ENCODE measurements at regions not wholly inside any gene's neighbourhood (a gene's known extent, or its start where the extent isn't known, plus 50 kb on each side); places are given as distances from the start of the nearest gene placed in this dataset.

GRCh38 chr12:61523276-61523992 lies 736.8 kb upstream of the USP15 start:
- no peak for ATAC-seq
- Mint-ChIP-seq H3K27me3 (peaks cover 0 to 6% (median 0%) of the 10 kb centered on the region in 5 donors), H3K4me3 (no peak overlapping the region), H3K4me1 (no peaks in the 10 kb centered on the region), H3K9me3 (peaks cover 0 to 6% (median 0%) of the 10 kb centered on the region in 11 donors), H3K27ac (no peak overlapping the region), H3K36me3 (peaks cover 0 to 3% (median 0%) of the 10 kb centered on the region in 5 donors)
- Histone ChIP-seq H3K27ac (ENCODE audit: low read depth, low read length) (no peak overlapping the region), H3K27me3 (ENCODE audit: control insufficient read depth in 2 of 2, insufficient read depth in 2 of 2, low read length in 2 of 2) (no peaks in the 10 kb centered on the region), H3K36me3 (ENCODE audit: control insufficient read depth in 2 of 3, insufficient read depth in 3 of 3, low read length in 3 of 3) (no peaks in the 10 kb centered on the region), H3K4me1 (ENCODE audit: control insufficient read depth in 2 of 2, insufficient read depth in 2 of 2, low read length in 2 of 2) (no peaks in the 10 kb centered on the region), H3K9me3 (ENCODE audit: control insufficient read depth in 2 of 3, low read length in 3 of 3) (no peaks in the 10 kb centered on the region), H3K4me3 (ENCODE audit: low read length) (no peak overlapping the region)
- intact Hi-C loops (cut with micrococcal nuclease), result no loop called here
- POLR2A ChIA-PET, result no interaction called here
- no peak for DNase-seq
- CTCF ChIA-PET, result no interaction called here

DNA sequence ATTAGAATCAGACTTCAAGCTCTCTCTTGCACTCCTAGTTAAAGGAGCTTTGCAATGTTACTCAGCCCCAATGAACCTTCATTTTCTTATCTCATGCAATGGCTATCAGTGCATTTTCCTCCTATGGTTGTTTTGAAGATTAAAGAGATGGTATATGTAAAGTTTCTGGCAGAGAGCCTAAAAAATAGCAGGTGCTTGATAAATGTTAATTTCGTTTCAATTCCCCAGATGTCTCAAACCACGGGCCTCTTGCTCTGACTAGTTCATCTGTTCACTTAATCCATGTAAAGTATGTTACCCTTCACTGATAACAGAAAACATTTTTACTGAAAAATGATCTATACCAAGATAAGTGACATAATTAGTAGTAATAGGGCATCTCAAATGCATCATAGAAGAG lies 735.4 kb upstream of the USP15 start:
- Mint-ChIP-seq H3K36me3 (peaks cover 0 to 3% (median 0%) of the 10 kb centered on the region in 5 donors), H3K27me3 (peaks cover 0 to 6% (median 0%) of the 10 kb centered on the region in 5 donors), H3K27ac (no peak overlapping the region), H3K4me3 (no peak overlapping the region), H3K4me1 (no peaks in the 10 kb centered on the region), H3K9me3 (peaks cover 0 to 6% (median 0%) of the 10 kb centered on the region in 11 donors)
- CTCF ChIA-PET, result no interaction called here
- DNase-seq, result no peak
- no peak for ATAC-seq
- H3K4me3 ChIP-seq (ENCODE audit: low read length), result no peak overlapping the region
- intact Hi-C loops (cut with micrococcal nuclease), result no loop called here
- H3K27me3 ChIP-seq (ENCODE audit: control insufficient read depth in 2 of 2, insufficient read depth in 2 of 2, low read length in 2 of 2), result no peaks in the 10 kb centered on the region
- H3K27ac ChIP-seq (ENCODE audit: low read depth, low read length), result no peak overlapping the region
- H3K36me3 ChIP-seq (ENCODE audit: control insufficient read depth in 2 of 3, insufficient read depth in 3 of 3, low read length in 3 of 3), result no peaks in the 10 kb centered on the region
- H3K9me3 ChIP-seq (ENCODE audit: control insufficient read depth in 2 of 3, low read length in 3 of 3), result no peaks in the 10 kb centered on the region
- no peaks in the 10 kb centered on the region for H3K4me1 ChIP-seq (ENCODE audit: control insufficient read depth in 2 of 2, insufficient read depth in 2 of 2, low read length in 2 of 2)
- POLR2A ChIA-PET, result no interaction called here

- H3K4me3 Mint-ChIP-seq, result no peak overlapping the region
- peaks cover 0 to 3% (median 0%) of the 10 kb centered on the region in 5 donors for H3K36me3 Mint-ChIP-seq
- no peaks in the 10 kb centered on the region for H3K9me3 ChIP-seq (ENCODE audit: control insufficient read depth in 2 of 3, low read length in 3 of 3)
- ChIA-PET CTCF (no interaction called here), POLR2A (no interaction called here)
- intact Hi-C loops (cut with micrococcal nuclease), result no loop called here
- H3K36me3 ChIP-seq (ENCODE audit: control insufficient read depth in 2 of 3, insufficient read depth in 3 of 3, low read length in 3 of 3), result no peaks in the 10 kb centered on the region
- H3K4me1 ChIP-seq (ENCODE audit: control insufficient read depth in 2 of 2, insufficient read depth in 2 of 2, low read length in 2 of 2), result no peaks in the 10 kb centered on the region
- ATAC-seq (no peak), DNase-seq (no peak)
- H3K4me3 ChIP-seq (ENCODE audit: low read length), result no peak overlapping the region
- H3K9me3 Mint-ChIP-seq, result peaks cover 0 to 6% (median 0%) of the 10 kb centered on the region in 11 donors
- H3K27me3 Mint-ChIP-seq, result peaks cover 0 to 6% (median 0%) of the 10 kb centered on the region in 5 donors
- H3K4me1 Mint-ChIP-seq, result no peaks in the 10 kb centered on the region
- H3K27me3 ChIP-seq (ENCODE audit: control insufficient read depth in 2 of 2, insufficient read depth in 2 of 2, low read length in 2 of 2), result no peaks in the 10 kb centered on the region
- H3K27ac ChIP-seq (ENCODE audit: low read depth, low read length), result no peak overlapping the region
- no peak overlapping the region for H3K27ac Mint-ChIP-seq
These were observed 734.9 kb upstream of the USP15 start for GRCh38 chr12:61525331-61525730.

GRCh38 chr12:61530456-61530855 lies 729.7 kb upstream of the USP15 start:
- H3K27ac Mint-ChIP-seq, result no peak overlapping the region
- Histone ChIP-seq H3K27me3 (ENCODE audit: control insufficient read depth in 2 of 2, insufficient read depth in 2 of 2, low read length in 2 of 2) (no peaks in the 10 kb centered on the region), H3K36me3 (ENCODE audit: control insufficient read depth in 2 of 3, insufficient read depth in 3 of 3, low read length in 3 of 3) (no peaks in the 10 kb centered on the region), H3K4me1 (ENCODE audit: control insufficient read depth in 2 of 2, insufficient read depth in 2 of 2, low read length in 2 of 2) (no peaks in the 10 kb centered on the region), H3K9me3 (ENCODE audit: control insufficient read depth in 2 of 3, low read length in 3 of 3) (no peaks in the 10 kb centered on the region), H3K27ac (ENCODE audit: low read depth, low read length) (no peak overlapping the region), H3K4me3 (ENCODE audit: low read length) (no peak overlapping the region)
- H3K27me3 Mint-ChIP-seq, result peaks cover 0 to 4% (median 0%) of the 10 kb centered on the region in 5 donors
- DNase-seq (no peak), ATAC-seq (no peak)
- H3K4me1 Mint-ChIP-seq, result peaks cover 0 to 1% (median 0%) of the 10 kb centered on the region in 7 donors
- intact Hi-C loops (cut with micrococcal nuclease), result no loop called here
- no peak overlapping the region for H3K4me3 Mint-ChIP-seq
- CTCF ChIA-PET, result no interaction called here
- peaks cover 0 to 6% (median 1%) of the 10 kb centered on the region in 11 donors for H3K9me3 Mint-ChIP-seq
- POLR2A ChIA-PET, result no interaction called here
- H3K36me3 Mint-ChIP-seq, result peaks cover 0 to 3% (median 0%) of the 10 kb centered on the region in 5 donors

GRCh38 chr12:61531195-61531594 lies 729.0 kb upstream of the USP15 start:
- Mint-ChIP-seq H3K4me1 (peaks cover 0 to 1% (median 0%) of the 10 kb centered on the region in 7 donors), H3K36me3 (peaks cover 0 to 3% (median 0%) of the 10 kb centered on the region in 5 donors), H3K27ac (no peak overlapping the region), H3K9me3 (peaks cover 0 to 6% (median 1%) of the 10 kb centered on the region in 11 donors), H3K4me3 (no peak overlapping the region), H3K27me3 (peaks cover 0 to 4% (median 0%) of the 10 kb centered on the region in 5 donors)
- CTCF ChIA-PET, result no interaction called here
- no peaks in the 10 kb centered on the region for H3K27me3 ChIP-seq (ENCODE audit: control insufficient read depth in 2 of 2, insufficient read depth in 2 of 2, low read length in 2 of 2)
- H3K4me3 ChIP-seq (ENCODE audit: low read length), result no peak overlapping the region
- H3K9me3 ChIP-seq (ENCODE audit: control insufficient read depth in 2 of 3, low read length in 3 of 3), result no peaks in the 10 kb centered on the region
- H3K36me3 ChIP-seq (ENCODE audit: control insufficient read depth in 2 of 3, insufficient read depth in 3 of 3, low read length in 3 of 3), result no peaks in the 10 kb centered on the region
- POLR2A ChIA-PET, result no interaction called here
- H3K27ac ChIP-seq (ENCODE audit: low read depth, low read length), result no peak overlapping the region
- no peaks in the 10 kb centered on the region for H3K4me1 ChIP-seq (ENCODE audit: control insufficient read depth in 2 of 2, insufficient read depth in 2 of 2, low read length in 2 of 2)
- no peak for ATAC-seq
- no peak for DNase-seq
- intact Hi-C loops (cut with micrococcal nuclease), result no loop called here

DNA sequence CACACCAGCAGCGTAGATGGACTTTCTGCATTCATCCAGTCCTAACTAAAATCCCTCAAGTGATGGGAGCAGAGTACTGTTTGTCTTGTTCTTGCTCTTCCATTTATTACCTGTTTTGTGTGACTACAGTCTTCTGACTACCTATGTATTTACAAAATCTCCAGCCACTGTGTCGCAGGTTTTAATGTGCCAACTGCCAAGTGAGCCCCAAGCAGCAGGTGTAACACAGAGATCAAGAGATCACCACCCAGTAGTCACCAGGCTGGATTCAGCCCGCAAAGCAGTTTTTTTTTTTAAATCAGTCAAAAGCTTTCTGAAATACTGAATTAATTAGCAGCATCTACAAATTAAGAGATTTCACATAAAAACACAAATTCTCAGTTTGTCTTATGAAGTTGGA lies 724.1 kb upstream of the USP15 start:
- no peaks in the 10 kb centered on the region for H3K4me1 ChIP-seq (ENCODE audit: control insufficient read depth in 2 of 2, insufficient read depth in 2 of 2, low read length in 2 of 2)
- Mint-ChIP-seq H3K27me3 (peaks cover 0 to 4% (median 0%) of the 10 kb centered on the region in 5 donors), H3K9me3 (peaks cover 0 to 13% (median 1%) of the 10 kb centered on the region in 11 donors), H3K36me3 (no peaks in the 10 kb centered on the region), H3K4me1 (peaks cover 0 to 1% (median 0%) of the 10 kb centered on the region in 7 donors), H3K27ac (no peak overlapping the region), H3K4me3 (no peak overlapping the region)
- H3K27me3 ChIP-seq (ENCODE audit: control insufficient read depth in 2 of 2, insufficient read depth in 2 of 2, low read length in 2 of 2), result no peaks in the 10 kb centered on the region
- no peaks in the 10 kb centered on the region for H3K36me3 ChIP-seq (ENCODE audit: control insufficient read depth in 2 of 3, insufficient read depth in 3 of 3, low read length in 3 of 3)
- ChIA-PET CTCF (interaction anchor here (1.1 kb wide), 1 partner anchor 10 kb away, joined by 3 read pairs; no protein-coding TSS in a partner anchor), POLR2A (no interaction called here)
- no peak overlapping the region for H3K27ac ChIP-seq (ENCODE audit: low read depth, low read length)
- no peak overlapping the region for H3K4me3 ChIP-seq (ENCODE audit: low read length)
- DNase-seq (no peak), ATAC-seq (no peak)
- H3K9me3 ChIP-seq (ENCODE audit: control insufficient read depth in 2 of 3, low read length in 3 of 3), result no peaks in the 10 kb centered on the region
- intact Hi-C loops (cut with micrococcal nuclease), result no loop called here

DNA sequence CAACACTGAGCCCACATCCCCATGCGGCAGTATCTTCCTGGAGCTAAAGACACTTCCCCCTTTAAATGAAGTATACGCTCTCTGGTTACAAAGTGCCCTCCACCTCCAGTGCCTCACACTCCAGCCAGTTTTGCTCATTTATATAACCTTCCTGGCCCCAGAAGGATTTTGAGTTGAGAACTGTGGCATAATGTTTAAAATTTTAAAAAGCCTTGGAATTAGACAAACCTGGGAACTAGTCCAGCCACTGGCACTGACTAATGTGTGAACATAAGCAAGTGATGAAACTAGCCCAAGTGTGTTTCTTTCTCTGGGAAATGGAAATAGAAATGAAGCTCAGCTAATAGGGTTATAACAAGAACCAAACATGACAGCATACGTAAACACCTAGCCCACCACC lies 723.7 kb upstream of the USP15 start:
- intact Hi-C loops (cut with micrococcal nuclease), result no loop called here
- H3K4me1 ChIP-seq (ENCODE audit: control insufficient read depth in 2 of 2, insufficient read depth in 2 of 2, low read length in 2 of 2), result no peaks in the 10 kb centered on the region
- H3K27ac Mint-ChIP-seq, result no peak overlapping the region
- no peak overlapping the region for H3K4me3 ChIP-seq (ENCODE audit: low read length)
- no peaks in the 10 kb centered on the region for H3K36me3 ChIP-seq (ENCODE audit: control insufficient read depth in 2 of 3, insufficient read depth in 3 of 3, low read length in 3 of 3)
- H3K27me3 Mint-ChIP-seq, result peaks cover 0 to 4% (median 0%) of the 10 kb centered on the region in 5 donors
- DNase-seq, result no peak
- peaks cover 0 to 13% (median 1%) of the 10 kb centered on the region in 11 donors for H3K9me3 Mint-ChIP-seq
- no peaks in the 10 kb centered on the region for H3K27me3 ChIP-seq (ENCODE audit: control insufficient read depth in 2 of 2, insufficient read depth in 2 of 2, low read length in 2 of 2)
- no peak overlapping the region for H3K27ac ChIP-seq (ENCODE audit: low read depth, low read length)
- peaks cover 0 to 1% (median 0%) of the 10 kb centered on the region in 7 donors for H3K4me1 Mint-ChIP-seq
- no peak overlapping the region for H3K4me3 Mint-ChIP-seq
- ChIA-PET POLR2A (no interaction called here), CTCF (interaction anchor here (1.1 kb wide), 1 partner anchor 10 kb away, joined by 3 read pairs; no protein-coding TSS in a partner anchor)
- H3K36me3 Mint-ChIP-seq, result no peaks in the 10 kb centered on the region
- no peaks in the 10 kb centered on the region for H3K9me3 ChIP-seq (ENCODE audit: control insufficient read depth in 2 of 3, low read length in 3 of 3)
- no peak for ATAC-seq

Measured in naive thymus-derived CD4-positive, alpha-beta T cell (primary cell).